ENCODE measurements at regions not wholly inside any gene's neighbourhood (a gene's known extent, or its start where the extent isn't known, plus 50 kb on each side); places are given as distances from the start of the nearest gene placed in this dataset.

- TF ChIP-seq, protein P1, sequence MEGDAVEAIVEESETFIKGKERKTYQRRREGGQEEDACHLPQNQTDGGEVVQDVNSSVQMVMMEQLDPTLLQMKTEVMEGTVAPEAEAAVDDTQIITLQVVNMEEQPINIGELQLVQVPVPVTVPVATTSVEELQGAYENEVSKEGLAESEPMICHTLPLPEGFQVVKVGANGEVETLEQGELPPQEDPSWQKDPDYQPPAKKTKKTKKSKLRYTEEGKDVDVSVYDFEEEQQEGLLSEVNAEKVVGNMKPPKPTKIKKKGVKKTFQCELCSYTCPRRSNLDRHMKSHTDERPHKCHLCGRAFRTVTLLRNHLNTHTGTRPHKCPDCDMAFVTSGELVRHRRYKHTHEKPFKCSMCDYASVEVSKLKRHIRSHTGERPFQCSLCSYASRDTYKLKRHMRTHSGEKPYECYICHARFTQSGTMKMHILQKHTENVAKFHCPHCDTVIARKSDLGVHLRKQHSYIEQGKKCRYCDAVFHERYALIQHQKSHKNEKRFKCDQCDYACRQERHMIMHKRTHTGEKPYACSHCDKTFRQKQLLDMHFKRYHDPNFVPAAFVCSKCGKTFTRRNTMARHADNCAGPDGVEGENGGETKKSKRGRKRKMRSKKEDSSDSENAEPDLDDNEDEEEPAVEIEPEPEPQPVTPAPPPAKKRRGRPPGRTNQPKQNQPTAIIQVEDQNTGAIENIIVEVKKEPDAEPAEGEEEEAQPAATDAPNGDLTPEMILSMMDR (IDR thresholded peaks at IDR 0.05; ENCODE audit: low read depth, low read length), result no peak
- no peak for TF ChIP-seq EZH2phosphoT487 (IDR thresholded peaks at IDR 0.05; ENCODE audit: low read depth)
Observed at GRCh38 chr2:134175834-134176233, 78.0 kb upstream of the MGAT5 start.

Data from OCI-LY3 (cell line).